HepG2 (cell line): ENCODE measurements at regions not wholly inside any gene's neighbourhood (a gene's known extent, or its start where the extent isn't known, plus 50 kb on each side); places are given as distances from the start of the nearest gene placed in this dataset.
A peak's percentile ranks its signal among the peaks of the same experiment; 100 is the strongest.

Experiments used
- ATAC-seq: fragments of 200-7000 bp; cut with Tn5 transposase; 3 replicates; pipeline ENCODE4 v1.9.1; 2020; ENCODE audit warnings: mild to moderate bottlenecking, moderate library complexity
- BruUV-seq: library from RNA; stranded (reverse); fragments of 400-500 nt; replicated peaks from 2 replicates; lab custom pipeline; 2021; lab: Mats Ljungman, UMichigan
- CTCF ChIA-PET: fragments of 300-600 bp; formaldehyde crosslinking; extraction: SDS; loops from one replicate; lab custom pipeline; 2021; ENCODE audit warnings: low total read pairs, inconsistent platforms, low intra/inter-chr PET ratio; lab: Yijun Ruan, JAX
- POLR2A ChIA-PET: fragments of 350-600 bp; sonication (Branson Sonifier 250); formaldehyde crosslinking; loops from one replicate; lab custom pipeline; 2020; ENCODE audit warnings: antibody characterized with exemption, inconsistent platforms; lab: Yijun Ruan, JAX
- DNase-seq: peaks from one replicate; pipeline ENCODE4 v3.0.0-alpha.2; 2015; ENCODE audit warnings: low spot score
- FAIRE-seq: peaks from 3 replicates; lab custom pipeline; 2011; peaks lifted over from hg19 to GRCh38; lab: Jason Lieb, UNC
- H2AFZ ChIP-seq: one replicate; pipeline ENCODE4 v1.6.1; 2011; ENCODE audit warnings: low read length, inconsistent platforms
- H3K27ac ChIP-seq: fragments of 300-600 bp; 3 replicates; pipeline ENCODE4 v1.8.0; 2011; ENCODE audit warnings: mixed run types, mild to moderate bottlenecking, mixed read lengths, low read length, inconsistent platforms; ENCODE audit not compliant: insufficient read depth; ENCODE audit errors: extremely low read length
- H3K27me3 ChIP-seq, 2 experiments: fragments of 200-600 bp in 1 of 2; 2 replicates in 1 of 2; 3 replicates in 1 of 2; pipeline versions ENCODE4 v1.6.0 to v1.8.0; 2011; ENCODE audit warnings: low read length in 2 of 2, mild to moderate bottlenecking in 2 of 2, moderate library complexity in 2 of 2, inconsistent platforms in 1 of 2; ENCODE audit not compliant: insufficient read depth in 2 of 2, control insufficient read depth in 1 of 2
- H3K36me3 ChIP-seq, 2 experiments: fragments of 200-600 bp in 1 of 2; replicated peaks in 1 of 2; 2 replicates in 1 of 2; 3 replicates in 1 of 2; pipeline versions ENCODE4 v1.5.1 to v1.8.0; 2011; ENCODE audit warnings: low read length in 2 of 2, inconsistent platforms in 1 of 2; ENCODE audit not compliant: insufficient read depth in 2 of 2, control insufficient read depth in 1 of 2
- H3K4me1 ChIP-seq: 2 replicates; pipeline ENCODE4 v1.5.1; 2012; ENCODE audit warnings: low read length, inconsistent platforms; ENCODE audit not compliant: insufficient read depth
- H3K4me2 ChIP-seq: 2 replicates; pipeline ENCODE4 v1.6.0; 2011; ENCODE audit warnings: low read depth, low read length, inconsistent platforms
- H3K4me3 ChIP-seq, 3 experiments: fragments of 200-600 bp in 1 of 3; sonication (generic), shearing (Covaris generic) in 1 of 3; replicated peaks in 1 of 3; 2 replicates each; pipeline ENCODE4 v1.5.1; 2011 to 2016; ENCODE audit warnings: low read length in 3 of 3, inconsistent platforms in 2 of 3, low read depth in 2 of 3, mild to moderate bottlenecking in 2 of 3, control low read depth in 1 of 3, mixed read lengths in 1 of 3; ENCODE audit not compliant: insufficient read depth in 1 of 3
- H3K79me2 ChIP-seq: one replicate; pipeline ENCODE4 v1.6.1; 2011; ENCODE audit warnings: low read length, inconsistent platforms; ENCODE audit not compliant: insufficient read depth
- H3K9ac ChIP-seq: 2 replicates; pipeline ENCODE4 v1.6.0; 2011; ENCODE audit warnings: mild to moderate bottlenecking, low read depth, low read length, inconsistent platforms; ENCODE audit not compliant: insufficient read depth
- H3K9me3 ChIP-seq: 2 replicates; pipeline ENCODE4 v1.5.1; 2012; ENCODE audit warnings: mild to moderate bottlenecking, low read length
- H4K20me1 ChIP-seq: 2 replicates; pipeline ENCODE4 v1.6.0; 2011; ENCODE audit warnings: inconsistent platforms, mild to moderate bottlenecking, low read length, moderate library complexity; ENCODE audit not compliant: insufficient read depth
- KDM4B ChIP-seq: sonication (generic); formaldehyde crosslinking; IDR thresholded peaks from 2 replicates; pipeline ENCODE4 v1.4.0; 2020; ENCODE audit warnings: missing genetic modification reagents
- MAFF ChIP-seq: IDR thresholded peaks from 2 replicates; pipeline ENCODE4 v1.6.1; 2011; ENCODE audit warnings: low read depth, low read length, improper control_type of control experiment
- MAFK ChIP-seq, 2 experiments: IDR thresholded peaks in 1 of 2; conservative IDR thresholded peaks in 1 of 2; 2 replicates each; pipeline ENCODE4 v1.6.1; 2011; ENCODE audit warnings: improper control_type of control experiment in 2 of 2, low read length in 2 of 2
- ZNF292 ChIP-seq: sonication (generic); formaldehyde crosslinking; IDR thresholded peaks from 2 replicates; pipeline ENCODE4 v1.8.1; 2022; ENCODE audit warnings: mild to moderate bottlenecking, low read depth, missing genetic modification reagents, borderline replicate concordance
- WGBS: methylation state at CpG from one replicate; pipeline ENCODE4 v1.1.6; 2017; ENCODE audit warnings: low lambda C conversion rate; 5-methylcytosine and 5-hydroxymethylcytosine counted together
- in situ Hi-C: cut with HindIII; loops from 2 replicates; pipeline ENCODE4 v1.10.0; 2017; ENCODE audit warnings: low pct_unique_long_range_greater_than_20kb; ENCODE audit not compliant: extremely low pct_ligation_motif_present
- intact Hi-C: fragments of 100-400 bp; cut with micrococcal nuclease; formaldehyde crosslinking; loops from one replicate; pipeline ENCODE4 v1.10.0; 2022; ENCODE audit not compliant: unreplicated experiment
- TF ChIP-seq, protein P1 (sequence below), 2 experiments: sonication (generic) in 1 of 2; formaldehyde crosslinking in 1 of 2; IDR thresholded peaks; 2 replicates each; pipeline versions ENCODE4 v1.6.1 to v1.9.0; 2014 to 2022; ENCODE audit warnings: antibody characterized with exemption in 1 of 2, borderline replicate concordance in 1 of 2, inconsistent platforms in 1 of 2, low read depth in 1 of 2, missing genetic modification reagents in 1 of 2
- TF ChIP-seq, protein P2 (sequence below): sonication (generic); formaldehyde crosslinking; IDR thresholded peaks from 2 replicates; pipeline ENCODE4 v1.9.0; 2021; ENCODE audit warnings: missing genetic modification reagents, borderline replicate concordance

DNA sequence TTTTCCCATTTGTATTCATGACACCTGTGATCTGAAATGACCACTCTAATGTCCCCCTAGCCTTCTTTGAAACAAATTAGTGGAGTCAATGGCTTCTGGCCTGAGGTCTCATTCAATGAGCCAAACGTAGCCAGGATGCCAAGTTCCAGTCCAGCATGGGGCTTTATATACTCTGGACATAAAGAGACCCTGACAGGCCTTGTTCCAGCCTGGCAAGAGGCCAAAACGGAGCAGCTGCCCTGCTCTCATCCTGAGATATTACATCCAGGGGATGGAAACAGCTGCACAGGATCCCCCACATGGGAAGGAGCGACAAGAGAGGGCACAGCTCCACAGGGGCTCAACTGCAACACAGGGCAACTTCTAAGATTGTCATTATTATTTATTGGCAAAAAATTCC lies 437.8 kb downstream of the CDH26 start (continued):
- TF ChIP-seq, protein P1, sequence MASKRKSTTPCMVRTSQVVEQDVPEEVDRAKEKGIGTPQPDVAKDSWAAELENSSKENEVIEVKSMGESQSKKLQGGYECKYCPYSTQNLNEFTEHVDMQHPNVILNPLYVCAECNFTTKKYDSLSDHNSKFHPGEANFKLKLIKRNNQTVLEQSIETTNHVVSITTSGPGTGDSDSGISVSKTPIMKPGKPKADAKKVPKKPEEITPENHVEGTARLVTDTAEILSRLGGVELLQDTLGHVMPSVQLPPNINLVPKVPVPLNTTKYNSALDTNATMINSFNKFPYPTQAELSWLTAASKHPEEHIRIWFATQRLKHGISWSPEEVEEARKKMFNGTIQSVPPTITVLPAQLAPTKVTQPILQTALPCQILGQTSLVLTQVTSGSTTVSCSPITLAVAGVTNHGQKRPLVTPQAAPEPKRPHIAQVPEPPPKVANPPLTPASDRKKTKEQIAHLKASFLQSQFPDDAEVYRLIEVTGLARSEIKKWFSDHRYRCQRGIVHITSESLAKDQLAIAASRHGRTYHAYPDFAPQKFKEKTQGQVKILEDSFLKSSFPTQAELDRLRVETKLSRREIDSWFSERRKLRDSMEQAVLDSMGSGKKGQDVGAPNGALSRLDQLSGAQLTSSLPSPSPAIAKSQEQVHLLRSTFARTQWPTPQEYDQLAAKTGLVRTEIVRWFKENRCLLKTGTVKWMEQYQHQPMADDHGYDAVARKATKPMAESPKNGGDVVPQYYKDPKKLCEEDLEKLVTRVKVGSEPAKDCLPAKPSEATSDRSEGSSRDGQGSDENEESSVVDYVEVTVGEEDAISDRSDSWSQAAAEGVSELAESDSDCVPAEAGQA (IDR thresholded peaks at IDR 0.05; ENCODE audit: low read depth), result no peak
- TF ChIP-seq, protein P1 (CRISPR knock-in tag; IDR thresholded peaks at IDR 0.05; ENCODE audit: borderline replicate concordance), result no peak
- no peak for TF ChIP-seq KDM4B (CRISPR knock-in tag)

DNA sequence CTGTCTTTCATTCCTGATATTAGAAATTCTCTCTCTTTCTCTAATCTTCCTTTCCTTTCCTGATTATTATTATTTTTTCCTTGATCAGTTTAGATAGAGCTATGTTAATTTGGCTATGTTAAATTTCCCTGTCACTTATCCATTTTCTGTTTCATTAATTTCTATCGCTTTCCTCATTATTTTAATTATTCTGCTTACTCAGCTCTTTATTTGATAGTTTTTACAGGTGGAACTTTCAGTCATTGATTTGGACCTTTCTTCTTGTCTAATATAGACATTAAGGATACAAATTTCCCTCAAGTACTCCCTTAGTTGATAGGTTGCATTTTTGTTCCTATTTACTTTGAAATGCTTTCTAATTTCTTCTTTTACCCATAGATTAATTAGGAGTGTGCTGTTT lies 442.3 kb downstream of the CDH26 start:
- H3K36me3 ChIP-seq, result no peaks in the 10 kb centered on the region
- no peak for DNase-seq
- 18% methylated on average over 1 of the region's 1 CpG for WGBS
- H3K4me2 ChIP-seq, result no peak overlapping the region
- ChIA-PET CTCF (no interaction called here), POLR2A (no interaction called here)
- H3K4me3 ChIP-seq, result no peak overlapping the region
- in situ Hi-C loops (no loop called here), intact Hi-C loops (no loop called here)
- no peak for ATAC-seq
- TF ChIP-seq MAFF (peak; percentile 96), ZNF292 (CRISPR knock-in tag) (no peak), MAFK (conservative IDR thresholded peaks at IDR 0.05 in 1 of 2, IDR thresholded peaks at IDR 0.05 in 1 of 2; ENCODE audit: low read length in 2 of 2) (peak; percentile 95 to 97)
- TF ChIP-seq, protein P2, sequence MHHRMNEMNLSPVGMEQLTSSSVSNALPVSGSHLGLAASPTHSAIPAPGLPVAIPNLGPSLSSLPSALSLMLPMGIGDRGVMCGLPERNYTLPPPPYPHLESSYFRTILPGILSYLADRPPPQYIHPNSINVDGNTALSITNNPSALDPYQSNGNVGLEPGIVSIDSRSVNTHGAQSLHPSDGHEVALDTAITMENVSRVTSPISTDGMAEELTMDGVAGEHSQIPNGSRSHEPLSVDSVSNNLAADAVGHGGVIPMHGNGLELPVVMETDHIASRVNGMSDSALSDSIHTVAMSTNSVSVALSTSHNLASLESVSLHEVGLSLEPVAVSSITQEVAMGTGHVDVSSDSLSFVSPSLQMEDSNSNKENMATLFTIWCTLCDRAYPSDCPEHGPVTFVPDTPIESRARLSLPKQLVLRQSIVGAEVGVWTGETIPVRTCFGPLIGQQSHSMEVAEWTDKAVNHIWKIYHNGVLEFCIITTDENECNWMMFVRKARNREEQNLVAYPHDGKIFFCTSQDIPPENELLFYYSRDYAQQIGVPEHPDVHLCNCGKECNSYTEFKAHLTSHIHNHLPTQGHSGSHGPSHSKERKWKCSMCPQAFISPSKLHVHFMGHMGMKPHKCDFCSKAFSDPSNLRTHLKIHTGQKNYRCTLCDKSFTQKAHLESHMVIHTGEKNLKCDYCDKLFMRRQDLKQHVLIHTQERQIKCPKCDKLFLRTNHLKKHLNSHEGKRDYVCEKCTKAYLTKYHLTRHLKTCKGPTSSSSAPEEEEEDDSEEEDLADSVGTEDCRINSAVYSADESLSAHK (CRISPR knock-in tag), result no peak
- H3K27me3 ChIP-seq, result no peaks in the 10 kb centered on the region
- no peaks in the 10 kb centered on the region for H3K4me1 ChIP-seq
- H3K9ac ChIP-seq, result no peak overlapping the region
- H2AFZ ChIP-seq, result no peak overlapping the region
- H3K9me3 ChIP-seq, result peaks cover 91% of the 10 kb centered on the region
- FAIRE-seq, result no peak
- BruUV-seq, result no TSS peak
- H3K27ac ChIP-seq, result no peak overlapping the region
- H3K79me2 ChIP-seq, result no peaks in the 10 kb centered on the region
- no peaks in the 10 kb centered on the region for H4K20me1 ChIP-seq
